HEK293 (cell line): ENCODE measurements at regions not wholly inside any gene's neighbourhood (a gene's known extent, or its start where the extent isn't known, plus 50 kb on each side); places are given as distances from the start of the nearest gene placed in this dataset.

Source experiments
- CTCF ChIA-PET: fragments of 350-600 bp; formaldehyde crosslinking; extraction: SDS; loops from one replicate; lab custom pipeline; 2021; ENCODE audit warnings: antibody characterized with exemption; lab: Yijun Ruan, JAX
- POLR2A ChIA-PET: fragments of 300-600 bp; formaldehyde crosslinking; extraction: SDS; loops from one replicate; lab custom pipeline; 2020; ENCODE audit warnings: antibody characterized with exemption, inconsistent platforms; lab: Yijun Ruan, JAX
- H3K27ac ChIP-seq: fragments of 200-500 bp; sonication (Bioruptor generic); 2 replicates; pipeline ENCODE4 v1.5.1; 2014; ENCODE audit warnings: low read depth, low read length, control low read depth, inconsistent platforms; ENCODE audit errors: extremely low read depth
- H3K36me3 ChIP-seq, 2 experiments: fragments of 200-500 bp in 1 of 2; sonication (Bioruptor generic) in 1 of 2; 1 replicate in 1 of 2; 2 replicates in 1 of 2; pipeline ENCODE4 v1.5.1; 2014 to 2017; ENCODE audit warnings: inconsistent platforms in 2 of 2, low read length in 2 of 2; ENCODE audit not compliant: control insufficient read depth in 2 of 2, insufficient read depth in 1 of 2
- H3K4me1 ChIP-seq: fragments of 200-500 bp; sonication (Bioruptor generic); 2 replicates; pipeline ENCODE4 v1.5.1; 2014; ENCODE audit warnings: mild to moderate bottlenecking, low read length, inconsistent platforms; ENCODE audit not compliant: control insufficient read depth, insufficient read depth
- H3K4me3 ChIP-seq: 2 replicates; pipeline ENCODE4 v1.5.1; 2011; ENCODE audit warnings: low read depth, mild to moderate bottlenecking, control low read depth, low read length, moderate library complexity
- H3K9me3 ChIP-seq: fragments of 200-500 bp; sonication (Bioruptor generic); 2 replicates; pipeline ENCODE4 v1.5.1; 2014; ENCODE audit warnings: low read depth, low read length, inconsistent platforms; ENCODE audit not compliant: control insufficient read depth, insufficient read depth
- ATF2 ChIP-seq: fragments of 450-650 bp; formaldehyde crosslinking; IDR thresholded peaks from 2 replicates; pipeline ENCODE4 v1.5.1; 2016; ENCODE audit warnings: missing biosample characterization, missing genetic modification characterization, low read depth
- BCL11A ChIP-seq: fragments of 450-650 bp; formaldehyde crosslinking; IDR thresholded peaks from 2 replicates; pipeline ENCODE4 v1.5.1; 2016; ENCODE audit warnings: low read depth, missing biosample characterization, missing genetic modification characterization
- GFI1B ChIP-seq: fragments of 450-650 bp; formaldehyde crosslinking; IDR thresholded peaks from 2 replicates; pipeline ENCODE4 v1.5.1; 2016; ENCODE audit warnings: missing biosample characterization, missing genetic modification characterization
- KLF17 ChIP-seq: fragments of 450-650 bp; formaldehyde crosslinking; IDR thresholded peaks from 2 replicates; pipeline ENCODE4 v1.5.1; 2016; ENCODE audit warnings: missing biosample characterization, missing genetic modification characterization
- RBAK ChIP-seq: fragments of 450-650 bp; formaldehyde crosslinking; IDR thresholded peaks from 2 replicates; pipeline ENCODE4 v1.5.1; 2016; ENCODE audit warnings: missing biosample characterization, missing genetic modification characterization
- TRIM28 ChIP-seq: IDR thresholded peaks from 2 replicates; pipeline ENCODE4 v1.6.1; 2011; ENCODE audit warnings: low read length, control low read depth, borderline replicate concordance
- ZFHX2 ChIP-seq: fragments of 450-650 bp; formaldehyde crosslinking; conservative IDR thresholded peaks from 2 replicates; pipeline ENCODE4 v1.5.1; 2016; ENCODE audit warnings: missing biosample characterization, missing genetic modification characterization
- ZNF10 ChIP-seq: fragments of 450-650 bp; formaldehyde crosslinking; IDR thresholded peaks from 2 replicates; pipeline ENCODE4 v1.5.1; 2017; ENCODE audit warnings: missing biosample characterization, missing genetic modification characterization
- ZNF138 ChIP-seq: fragments of 450-650 bp; formaldehyde crosslinking; IDR thresholded peaks from 2 replicates; pipeline ENCODE4 v1.5.1; 2016; ENCODE audit warnings: missing biosample characterization, missing genetic modification characterization, borderline replicate concordance
- ZNF140 ChIP-seq: fragments of 450-650 bp; formaldehyde crosslinking; IDR thresholded peaks from 2 replicates; pipeline ENCODE4 v1.5.1; 2016; ENCODE audit warnings: missing biosample characterization, missing genetic modification characterization
- ZNF169 ChIP-seq: fragments of 450-650 bp; formaldehyde crosslinking; IDR thresholded peaks from 2 replicates; pipeline ENCODE4 v1.5.1; 2016; ENCODE audit warnings: missing biosample characterization, missing genetic modification characterization
- ZNF211 ChIP-seq: fragments of 450-650 bp; formaldehyde crosslinking; IDR thresholded peaks from 2 replicates; pipeline ENCODE4 v1.5.1; 2016; ENCODE audit warnings: low read depth, missing biosample characterization, missing genetic modification characterization
- ZNF223 ChIP-seq: fragments of 450-650 bp; formaldehyde crosslinking; IDR thresholded peaks from 2 replicates; pipeline ENCODE4 v1.5.1; 2016; ENCODE audit warnings: missing biosample characterization, missing genetic modification characterization
- ZNF274 ChIP-seq, 2 experiments: fragments of 200-500 bp in 1 of 2; fragments of 450-650 bp in 1 of 2; sonication (Bioruptor generic) in 1 of 2; formaldehyde crosslinking in 1 of 2; IDR thresholded peaks; 2 replicates each; pipeline versions ENCODE4 v1.5.1 to v1.6.1; 2014 to 2016; ENCODE audit warnings: borderline replicate concordance in 1 of 2, inconsistent platforms in 1 of 2, low read length in 1 of 2, missing biosample characterization in 1 of 2, missing genetic modification characterization in 1 of 2
- ZNF311 ChIP-seq: fragments of 450-650 bp; formaldehyde crosslinking; IDR thresholded peaks from 2 replicates; pipeline ENCODE4 v1.5.1; 2017; ENCODE audit warnings: missing biosample characterization, missing genetic modification characterization, borderline replicate concordance
- ZNF350 ChIP-seq: fragments of 450-650 bp; formaldehyde crosslinking; IDR thresholded peaks from 2 replicates; pipeline ENCODE4 v1.5.0; 2017; ENCODE audit warnings: missing biosample characterization, mild to moderate bottlenecking, missing genetic modification characterization
- ZNF426 ChIP-seq: fragments of 450-650 bp; formaldehyde crosslinking; IDR thresholded peaks from 2 replicates; pipeline ENCODE4 v1.5.1; 2017; ENCODE audit warnings: missing biosample characterization, missing genetic modification characterization, mild to moderate bottlenecking, inconsistent platforms, moderate library complexity
- ZNF473 ChIP-seq: fragments of 450-650 bp; formaldehyde crosslinking; IDR thresholded peaks from 2 replicates; pipeline ENCODE4 v1.5.1; 2017; ENCODE audit warnings: missing biosample characterization, missing genetic modification characterization
- ZNF48 ChIP-seq: fragments of 450-650 bp; formaldehyde crosslinking; IDR thresholded peaks from 2 replicates; pipeline ENCODE4 v1.5.1; 2016; ENCODE audit warnings: missing biosample characterization, missing genetic modification characterization
- ZNF501 ChIP-seq: fragments of 450-650 bp; formaldehyde crosslinking; IDR thresholded peaks from 2 replicates; pipeline ENCODE4 v1.5.1; 2016; ENCODE audit warnings: missing biosample characterization, missing genetic modification characterization
- ZNF670 ChIP-seq: fragments of 450-650 bp; formaldehyde crosslinking; IDR thresholded peaks from 2 replicates; pipeline ENCODE4 v1.5.1; 2016; ENCODE audit warnings: missing biosample characterization, missing genetic modification characterization, low read depth
- ZNF692 ChIP-seq: fragments of 450-650 bp; formaldehyde crosslinking; IDR thresholded peaks from 2 replicates; pipeline ENCODE4 v1.5.1; 2016; ENCODE audit warnings: missing biosample characterization, missing genetic modification characterization
- ZNF777 ChIP-seq: fragments of 450-650 bp; formaldehyde crosslinking; IDR thresholded peaks from 2 replicates; pipeline ENCODE4 v1.5.1; 2017; ENCODE audit warnings: missing biosample characterization, missing genetic modification characterization, borderline replicate concordance
- ZSCAN30 ChIP-seq: fragments of 450-650 bp; IDR thresholded peaks from 2 replicates; pipeline ENCODE4 v1.5.1; 2018; ENCODE audit warnings: missing biosample characterization, mild to moderate bottlenecking, missing genetic modification characterization, moderate library complexity
- TF ChIP-seq, protein P1 (sequence below): fragments of 450-650 bp; formaldehyde crosslinking; IDR thresholded peaks from 2 replicates; pipeline ENCODE4 v1.5.1; 2016; ENCODE audit warnings: missing biosample characterization, missing genetic modification characterization, borderline replicate concordance
- TF ChIP-seq, protein P2 (sequence below): sonication (generic); formaldehyde crosslinking; IDR thresholded peaks from 2 replicates; pipeline ENCODE4 v1.8.1; 2022; ENCODE audit warnings: mild to moderate bottlenecking, moderate library complexity, missing genetic modification reagents

GRCh38 chr3:117705011-117705410 lies 995.4 kb downstream of the TUSC7 start:
- Histone ChIP-seq H3K36me3 (no peaks in the 10 kb centered on the region), H3K4me3 (no peak overlapping the region), H3K9me3 (no peaks in the 10 kb centered on the region)
- POLR2A ChIA-PET = no interaction called here
- TF ChIP-seq ZNF501 (no peak), TRIM28 (no peak), ZNF223 (no peak), ZFHX2 (tag by site-specific recombination) (no peak), ZNF311 (no peak), ZNF211 (tag by site-specific recombination) (no peak), BCL11A (tag by site-specific recombination) (no peak)
- TF ChIP-seq, all 188 proteins: peak for 0
- CTCF ChIA-PET = no interaction called here
- Histone ChIP-seq H3K4me1 (no peaks in the 10 kb centered on the region), H3K27ac (no peak overlapping the region)

- no peak overlapping the region for H3K27ac ChIP-seq
- POLR2A ChIA-PET = no interaction called here
Observed at GRCh38 chr3:117706037-117706436, 996.5 kb downstream of the TUSC7 start.

GRCh38 chr3:117706756-117707155 lies 997.2 kb downstream of the TUSC7 start:
- ChIA-PET CTCF (no interaction called here), POLR2A (no interaction called here)
- Histone ChIP-seq H3K36me3 (no peaks in the 10 kb centered on the region), H3K27ac (no peak overlapping the region), H3K4me3 (no peak overlapping the region), H3K4me1 (no peaks in the 10 kb centered on the region), H3K9me3 (no peaks in the 10 kb centered on the region)
- TF ChIP-seq ATF2 (tag by site-specific recombination) = no peak
- TF ChIP-seq ZNF670 (tag by site-specific recombination) = no peak
- no peak for TF ChIP-seq GFI1B
- no peak for TF ChIP-seq ZNF10 (tag by site-specific recombination)
- TF ChIP-seq ZNF274 (IDR thresholded peaks at IDR 0.05; ENCODE audit: low read length) = no peak
- no peak for TF ChIP-seq ZNF274 (tag by site-specific recombination; IDR thresholded peaks at IDR 0.05; ENCODE audit: borderline replicate concordance)
- no peak for TF ChIP-seq ZSCAN30 (tag by site-specific recombination)
- no peak for TF ChIP-seq ZNF48 (tag by site-specific recombination)
- TF ChIP-seq BCL11A (tag by site-specific recombination) = no peak
- no peak for TF ChIP-seq ZNF777
- TF ChIP-seq, protein P1, sequence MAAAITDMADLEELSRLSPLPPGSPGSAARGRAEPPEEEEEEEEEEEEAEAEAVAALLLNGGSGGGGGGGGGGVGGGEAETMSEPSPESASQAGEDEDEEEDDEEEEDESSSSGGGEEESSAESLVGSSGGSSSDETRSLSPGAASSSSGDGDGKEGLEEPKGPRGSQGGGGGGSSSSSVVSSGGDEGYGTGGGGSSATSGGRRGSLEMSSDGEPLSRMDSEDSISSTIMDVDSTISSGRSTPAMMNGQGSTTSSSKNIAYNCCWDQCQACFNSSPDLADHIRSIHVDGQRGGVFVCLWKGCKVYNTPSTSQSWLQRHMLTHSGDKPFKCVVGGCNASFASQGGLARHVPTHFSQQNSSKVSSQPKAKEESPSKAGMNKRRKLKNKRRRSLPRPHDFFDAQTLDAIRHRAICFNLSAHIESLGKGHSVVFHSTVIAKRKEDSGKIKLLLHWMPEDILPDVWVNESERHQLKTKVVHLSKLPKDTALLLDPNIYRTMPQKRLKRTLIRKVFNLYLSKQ (tag by site-specific recombination) = no peak
- TF ChIP-seq ZNF169 = no peak
- no peak for TF ChIP-seq ZNF426 (tag by site-specific recombination)
- TF ChIP-seq, protein P2, sequence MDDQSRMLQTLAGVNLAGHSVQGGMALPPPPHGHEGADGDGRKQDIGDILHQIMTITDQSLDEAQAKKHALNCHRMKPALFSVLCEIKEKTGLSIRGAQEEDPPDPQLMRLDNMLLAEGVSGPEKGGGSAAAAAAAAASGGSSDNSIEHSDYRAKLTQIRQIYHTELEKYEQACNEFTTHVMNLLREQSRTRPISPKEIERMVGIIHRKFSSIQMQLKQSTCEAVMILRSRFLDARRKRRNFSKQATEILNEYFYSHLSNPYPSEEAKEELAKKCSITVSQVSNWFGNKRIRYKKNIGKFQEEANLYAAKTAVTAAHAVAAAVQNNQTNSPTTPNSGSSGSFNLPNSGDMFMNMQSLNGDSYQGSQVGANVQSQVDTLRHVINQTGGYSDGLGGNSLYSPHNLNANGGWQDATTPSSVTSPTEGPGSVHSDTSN (CRISPR knock-in tag) = no peak
- TF ChIP-seq ZNF473 = no peak
- TF ChIP-seq RBAK (tag by site-specific recombination) = no peak

More at GRCh38 chr3:117706037-117706436, 996.5 kb downstream of the TUSC7 start:
- Histone ChIP-seq H3K4me3 (no peak overlapping the region), H3K9me3 (no peaks in the 10 kb centered on the region), H3K4me1 (no peaks in the 10 kb centered on the region), H3K36me3 (no peaks in the 10 kb centered on the region)
- TF ChIP-seq ZNF692 (tag by site-specific recombination) (no peak), ZNF138 (tag by site-specific recombination) (no peak), ZNF140 (tag by site-specific recombination) (no peak), ZNF350 (no peak), KLF17 (tag by site-specific recombination) (no peak)
- CTCF ChIA-PET = no interaction called here
